Fibroblast of pulmonary artery (primary cell): ENCODE measurements at regions not wholly inside any gene's neighbourhood (a gene's known extent, or its start where the extent isn't known, plus 50 kb on each side); places are given as distances from the start of the nearest gene placed in this dataset.

Experiments used
- DNase-seq: peaks from one replicate; pipeline ENCODE4 v3.0.0-alpha.2; 2010; ENCODE audit warnings: low read depth
- H3K4me3 ChIP-seq: replicated peaks from 2 replicates; pipeline ENCODE4 v1.5.1; 2011; ENCODE audit warnings: low read depth, mild to moderate bottlenecking, control low read depth, low read length, moderate library complexity
- TF ChIP-seq, protein P1 (sequence below): IDR thresholded peaks from 2 replicates; pipeline ENCODE4 v1.5.1; 2011; ENCODE audit warnings: mild to moderate bottlenecking, control low read depth, low read length, inconsistent platforms; ENCODE audit errors: missing control alignments

DNA sequence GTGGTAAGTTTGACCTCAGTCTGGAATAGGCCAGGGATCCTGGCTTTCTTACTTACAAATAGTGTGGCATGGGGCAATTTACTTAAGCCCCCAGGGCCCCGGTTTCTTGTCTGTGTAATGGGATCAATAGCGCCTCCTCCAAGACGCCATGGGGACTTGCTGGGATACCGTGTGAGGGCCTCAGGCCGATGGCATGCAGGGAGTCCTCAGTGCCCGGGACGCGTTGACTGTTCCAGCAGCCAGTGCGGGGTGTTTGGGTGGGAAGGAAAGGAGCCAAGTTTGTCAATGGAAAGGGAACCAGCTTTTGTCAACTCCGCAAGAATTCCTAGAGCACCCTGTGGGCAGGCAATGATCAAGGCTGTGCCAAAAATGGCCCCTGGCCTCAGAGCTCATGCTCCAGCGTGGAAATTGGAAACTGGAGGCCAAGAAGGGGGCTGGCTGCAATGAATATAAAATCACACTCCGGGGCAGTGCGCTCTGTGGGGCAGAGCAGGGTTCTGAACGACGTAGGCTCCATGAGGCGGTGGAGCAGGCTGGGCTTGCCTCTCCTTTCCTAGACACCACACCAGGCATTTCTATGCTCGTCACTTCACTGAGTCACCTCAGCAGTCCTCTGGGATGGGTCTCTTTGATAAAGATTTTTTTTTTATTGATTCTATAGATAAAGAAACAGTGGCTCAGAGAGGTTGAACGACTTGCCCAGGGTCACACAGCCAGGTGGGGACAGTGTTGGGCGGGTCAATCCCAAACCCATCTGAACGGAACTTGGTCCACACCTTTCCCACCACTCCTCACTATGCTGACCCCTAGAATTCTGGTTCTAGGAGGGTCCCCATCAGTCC is 56.7 kb upstream of the ASAP2 start:
- DNase-seq, result no peak
- TF ChIP-seq, protein P1, sequence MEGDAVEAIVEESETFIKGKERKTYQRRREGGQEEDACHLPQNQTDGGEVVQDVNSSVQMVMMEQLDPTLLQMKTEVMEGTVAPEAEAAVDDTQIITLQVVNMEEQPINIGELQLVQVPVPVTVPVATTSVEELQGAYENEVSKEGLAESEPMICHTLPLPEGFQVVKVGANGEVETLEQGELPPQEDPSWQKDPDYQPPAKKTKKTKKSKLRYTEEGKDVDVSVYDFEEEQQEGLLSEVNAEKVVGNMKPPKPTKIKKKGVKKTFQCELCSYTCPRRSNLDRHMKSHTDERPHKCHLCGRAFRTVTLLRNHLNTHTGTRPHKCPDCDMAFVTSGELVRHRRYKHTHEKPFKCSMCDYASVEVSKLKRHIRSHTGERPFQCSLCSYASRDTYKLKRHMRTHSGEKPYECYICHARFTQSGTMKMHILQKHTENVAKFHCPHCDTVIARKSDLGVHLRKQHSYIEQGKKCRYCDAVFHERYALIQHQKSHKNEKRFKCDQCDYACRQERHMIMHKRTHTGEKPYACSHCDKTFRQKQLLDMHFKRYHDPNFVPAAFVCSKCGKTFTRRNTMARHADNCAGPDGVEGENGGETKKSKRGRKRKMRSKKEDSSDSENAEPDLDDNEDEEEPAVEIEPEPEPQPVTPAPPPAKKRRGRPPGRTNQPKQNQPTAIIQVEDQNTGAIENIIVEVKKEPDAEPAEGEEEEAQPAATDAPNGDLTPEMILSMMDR, result no peak
- no peak overlapping the region for H3K4me3 ChIP-seq

- DNase-seq, result no peak
- no peak overlapping the region for H3K4me3 ChIP-seq
- TF ChIP-seq, protein P1, result no peak
These were observed 57.3 kb upstream of the ASAP2 start for GRCh38 chr2:9149388-9149660.

GRCh38 chr2:9146646-9147045 is 60.0 kb upstream of the ASAP2 start:
- DNase-seq, result no peak
- no peak overlapping the region for H3K4me3 ChIP-seq
- TF ChIP-seq, protein P1, result no peak

DNA sequence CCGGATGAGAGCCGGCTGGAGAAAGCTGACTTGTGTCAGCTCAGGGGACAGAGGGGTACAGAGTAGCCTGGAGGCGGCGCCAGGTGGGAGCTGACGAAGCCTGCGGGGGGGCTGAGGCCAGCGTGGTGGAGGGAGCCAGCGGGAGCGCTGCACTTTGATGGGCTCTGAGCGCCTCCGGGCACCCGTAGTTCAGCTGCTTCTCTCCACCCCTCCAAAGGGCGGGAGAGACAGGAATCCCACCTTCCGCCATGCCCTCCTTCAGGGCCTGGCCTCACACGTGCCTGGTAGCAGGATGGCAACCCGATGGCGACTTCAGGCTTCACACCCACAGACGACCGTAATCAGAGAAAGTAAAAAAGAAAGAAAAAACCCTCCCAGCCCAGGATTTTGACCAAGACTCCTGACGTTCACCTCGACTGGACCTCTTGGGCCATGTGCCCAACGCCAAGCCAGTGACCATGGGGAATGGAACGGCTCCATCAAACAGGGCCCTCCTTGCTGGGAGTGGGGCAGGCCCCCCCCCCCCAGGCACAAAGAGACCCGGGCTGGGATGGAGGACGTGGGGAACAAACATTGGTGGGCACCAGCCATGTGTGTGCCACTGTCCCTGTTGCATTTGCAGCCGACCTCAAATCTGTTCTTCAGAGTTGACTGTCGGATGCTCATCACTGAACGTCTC is 60.7 kb upstream of the ASAP2 start:
- H3K4me3 ChIP-seq, result no peak overlapping the region
- TF ChIP-seq, protein P1, result no peak
- DNase-seq, result no peak

DNA sequence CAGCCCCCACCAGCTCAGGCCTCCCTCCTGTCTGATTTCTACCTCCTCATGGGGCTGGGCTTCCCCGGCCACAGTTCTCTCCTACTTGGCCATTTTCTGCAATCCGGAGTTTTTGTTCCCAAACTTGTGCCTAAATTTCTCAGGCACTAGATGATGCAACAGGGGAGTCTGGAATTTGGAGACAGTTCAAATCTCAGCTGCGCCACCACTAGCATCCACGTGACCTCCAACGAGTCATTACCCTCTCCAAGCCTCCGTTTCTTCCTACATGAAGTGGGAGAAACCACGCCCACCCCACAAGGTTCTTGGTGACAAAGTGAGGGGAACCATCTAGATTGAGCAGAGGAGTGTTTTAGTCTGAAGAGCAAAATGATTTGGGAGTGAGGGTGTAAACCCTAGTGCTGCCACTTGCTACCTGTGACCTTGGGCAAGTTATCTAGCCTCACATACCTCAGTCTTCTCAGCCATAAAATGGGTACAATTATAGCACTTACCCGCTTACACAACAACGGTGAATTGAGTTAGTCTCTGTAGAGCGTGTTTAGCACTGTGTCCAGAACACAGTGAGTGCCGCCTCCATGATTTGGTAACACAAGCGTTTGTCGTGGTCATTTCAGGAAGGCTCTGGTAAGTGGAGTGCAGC is 61.4 kb upstream of the ASAP2 start:
- no peak overlapping the region for H3K4me3 ChIP-seq
- TF ChIP-seq, protein P1, result no peak
- peak; percentile 85 for DNase-seq

DNA sequence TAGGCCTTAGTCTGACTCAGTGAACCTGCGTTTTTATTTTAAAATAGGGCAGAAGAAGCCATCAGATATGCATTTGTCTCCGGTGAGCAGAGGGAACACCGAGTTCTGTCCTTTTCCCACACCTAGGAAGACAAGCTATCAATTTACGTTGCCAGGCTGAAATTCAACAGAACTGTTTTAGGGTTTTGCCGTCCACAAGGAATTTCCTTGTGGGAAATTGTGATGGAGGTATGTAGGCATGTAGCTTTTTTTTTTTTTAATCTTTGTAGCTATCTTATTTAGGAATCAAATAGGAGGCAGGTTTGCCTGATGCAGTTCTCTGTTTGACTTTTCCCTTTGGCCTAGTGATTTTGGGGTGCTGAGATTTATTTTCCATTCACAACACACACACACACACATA is 62.0 kb upstream of the ASAP2 start:
- DNase-seq, result peak; percentile 48
- H3K4me3 ChIP-seq, result no peak overlapping the region
- TF ChIP-seq, protein P1, result no peak
